CD4-positive, alpha-beta T cell treated with Interferon gamma for 1 hour (primary cell): ENCODE measurements at regions not wholly inside any gene's neighbourhood (a gene's known extent, or its start where the extent isn't known, plus 50 kb on each side); places are given as distances from the start of the nearest gene placed in this dataset.

Experiments
- DNase-seq: peaks from one replicate; pipeline ENCODE4 v3.0.0-alpha.2; 2020

DNA sequence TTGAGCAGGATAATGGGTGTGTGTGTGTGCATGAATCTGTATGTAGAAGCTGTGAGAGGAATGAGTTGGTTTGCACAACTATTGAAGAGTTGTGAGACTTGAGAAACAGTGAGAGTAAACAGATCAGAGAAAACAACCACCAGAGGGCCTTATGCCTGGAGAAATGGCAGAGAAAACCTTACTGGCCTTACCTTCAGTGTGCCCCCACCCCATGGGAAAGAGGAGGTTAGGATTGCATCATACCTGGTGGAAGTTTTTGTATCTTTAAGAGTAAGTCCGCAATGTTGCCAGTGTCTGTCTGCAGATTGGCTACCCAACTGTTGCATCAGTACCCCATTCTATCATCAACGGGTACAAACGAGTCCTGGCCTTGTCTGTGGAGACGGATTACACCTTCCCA is 1909.4 kb upstream of the WWC1 start:
- no peak for DNase-seq

DNA sequence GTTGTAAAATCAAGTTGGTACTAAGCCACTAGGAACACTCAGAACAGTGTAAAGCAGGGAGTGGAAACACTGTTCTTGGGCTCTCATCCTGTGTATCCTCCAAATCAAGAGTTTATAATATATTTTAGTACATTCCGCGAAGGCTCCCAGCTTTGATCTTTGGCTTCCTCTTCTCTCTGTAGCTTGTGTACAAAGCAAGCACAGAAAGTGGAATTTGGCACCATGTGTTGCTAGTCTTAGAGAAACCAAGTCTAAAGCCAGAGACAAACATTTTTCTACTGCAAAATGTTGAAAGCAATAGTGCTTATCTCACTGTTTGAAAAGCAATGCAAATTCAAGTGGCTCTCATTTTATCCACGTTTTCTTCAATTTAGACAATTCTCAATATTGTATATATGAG is 1893.3 kb upstream of the WWC1 start:
- no peak for DNase-seq

DNA sequence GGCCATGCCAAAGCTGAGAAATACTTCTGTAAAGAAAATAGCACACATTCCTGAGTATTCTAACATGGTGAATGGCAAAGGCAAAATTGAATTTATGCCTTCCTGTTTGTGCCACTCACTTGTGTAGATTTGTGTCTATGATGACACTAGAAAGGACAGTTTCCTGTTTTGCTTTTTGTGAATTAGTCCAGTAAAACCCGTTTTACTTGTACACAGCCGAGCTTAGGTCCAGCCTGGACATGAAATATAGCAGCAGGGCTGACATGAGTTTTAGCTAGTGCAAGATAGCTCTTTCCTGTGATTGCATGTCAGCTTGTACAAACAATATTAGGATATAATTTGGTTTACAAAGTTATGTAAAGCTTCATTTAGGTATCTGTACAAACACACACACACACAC is 1891.7 kb upstream of the WWC1 start:
- no peak for DNase-seq

DNA sequence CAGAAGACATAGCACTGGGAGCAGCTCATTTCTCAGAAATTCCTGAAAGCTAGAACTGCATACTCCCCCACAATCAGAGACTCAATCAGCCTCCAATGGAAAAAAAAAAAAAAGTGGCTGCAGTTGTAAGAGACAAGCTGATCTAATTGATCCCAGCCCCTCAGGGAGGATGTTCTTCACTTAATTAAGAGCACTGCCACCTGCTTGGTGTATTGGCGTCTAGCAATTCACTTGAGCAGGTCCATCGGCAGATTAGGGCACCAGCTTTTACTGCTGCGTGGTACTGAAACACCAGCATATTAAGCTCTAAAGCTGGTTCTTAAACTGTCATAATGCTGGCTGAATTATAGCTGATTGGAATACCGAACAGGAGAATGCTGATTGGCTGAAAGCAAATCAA is 1890.1 kb upstream of the WWC1 start:
- DNase-seq = no peak

DNA sequence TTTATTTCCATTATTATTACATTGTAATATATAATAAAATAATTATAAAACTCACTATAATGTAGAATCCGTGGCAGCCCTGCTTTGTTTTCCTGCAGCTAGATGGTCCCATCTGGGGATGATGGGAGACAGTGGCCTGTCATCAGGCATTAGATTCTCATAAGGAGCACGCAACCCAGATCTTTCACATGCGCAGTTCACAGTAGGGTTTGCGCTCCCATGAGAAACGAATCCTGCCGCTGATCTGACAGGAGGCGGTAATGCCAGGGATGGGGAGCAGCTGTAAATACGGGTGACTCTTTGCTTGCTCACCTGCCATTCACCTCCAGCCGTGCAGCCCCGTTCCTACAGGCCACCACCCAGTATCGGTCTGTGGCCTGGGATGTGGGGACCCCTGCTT is 1879.3 kb upstream of the WWC1 start:
- no peak for DNase-seq

DNA sequence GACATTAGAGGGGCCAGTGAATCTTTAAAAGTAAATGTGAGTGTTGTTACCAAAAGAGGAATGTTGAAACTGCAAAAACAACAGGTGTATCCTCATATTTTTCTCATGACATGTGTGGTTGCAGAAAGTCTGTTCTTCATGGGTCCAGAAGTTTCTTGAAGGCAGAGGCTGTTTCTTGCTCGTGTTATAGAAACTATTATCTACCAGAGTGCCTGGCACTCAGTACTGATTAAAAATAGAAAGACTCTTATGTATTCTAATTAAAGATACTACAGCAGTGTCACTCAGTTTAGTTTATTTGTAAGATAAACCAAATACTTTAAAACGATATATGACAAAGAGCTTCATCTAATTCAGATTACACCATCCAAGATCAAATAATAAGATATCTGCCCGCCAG is 1864.2 kb upstream of the WWC1 start:
- DNase-seq = no peak

DNA sequence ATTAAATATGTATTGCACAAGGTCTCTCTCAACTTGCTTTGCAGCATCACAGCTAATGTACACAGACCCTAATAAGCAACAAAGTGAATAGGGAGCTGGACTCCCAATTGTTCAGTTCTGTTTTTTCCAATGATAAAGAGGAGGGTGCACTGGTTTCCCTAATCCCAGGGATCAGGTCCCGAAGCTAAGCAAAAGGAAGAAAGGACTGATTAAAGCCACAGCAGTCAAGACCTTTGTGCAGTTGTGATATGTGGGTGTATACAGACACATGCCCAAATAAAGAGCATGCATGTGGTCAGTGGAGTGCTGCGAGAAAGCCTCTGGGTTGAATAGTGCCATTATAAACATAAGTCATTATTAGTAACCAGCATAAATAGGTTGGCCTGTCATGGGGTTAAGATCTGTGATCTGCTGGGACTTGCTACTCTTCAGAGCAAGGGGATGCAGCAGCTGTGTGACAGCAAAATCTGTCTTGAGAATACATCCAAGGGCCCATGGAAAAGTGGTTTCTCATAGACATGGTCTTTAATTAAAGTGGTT is 1863.1 kb upstream of the WWC1 start:
- no peak for DNase-seq

DNA sequence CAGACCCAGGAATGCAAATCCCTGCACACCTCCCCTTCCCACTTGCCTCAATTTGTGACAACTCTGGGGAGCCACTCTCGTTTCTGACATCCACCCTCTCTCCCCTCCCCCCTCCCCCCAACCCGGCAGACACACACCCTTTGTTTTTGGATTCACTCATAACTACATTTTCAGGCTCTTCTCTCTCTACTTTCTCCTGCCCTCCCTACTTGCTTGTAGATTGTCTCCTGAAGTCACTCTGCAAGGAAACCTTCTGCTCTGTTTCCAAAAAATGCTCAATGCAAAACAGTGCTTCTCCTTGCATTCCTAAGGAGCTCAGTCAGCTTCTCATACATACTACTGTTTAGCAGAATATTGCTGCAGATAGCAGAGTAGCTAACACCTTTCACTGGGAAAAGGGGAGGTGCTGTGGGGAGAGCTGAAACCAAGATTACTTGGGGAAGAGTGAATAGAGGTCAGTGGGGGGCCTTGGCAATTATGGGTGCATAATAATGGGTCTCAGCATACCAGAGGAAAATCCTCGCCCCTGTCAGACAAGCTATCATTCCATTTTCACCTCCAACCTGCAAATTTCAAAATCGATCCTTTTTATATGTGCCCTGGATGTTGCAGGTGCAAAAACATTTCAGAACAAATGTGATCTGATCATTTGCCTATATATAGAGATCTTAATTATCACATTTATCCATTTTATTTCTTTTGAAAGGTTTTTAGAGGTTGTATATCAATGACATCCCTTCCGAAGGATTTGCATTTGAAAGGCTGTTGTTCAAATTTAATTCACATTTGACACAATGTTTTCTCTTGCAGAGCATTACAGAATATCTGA is 1860.7 kb upstream of the WWC1 start:
- no peak for DNase-seq

DNA sequence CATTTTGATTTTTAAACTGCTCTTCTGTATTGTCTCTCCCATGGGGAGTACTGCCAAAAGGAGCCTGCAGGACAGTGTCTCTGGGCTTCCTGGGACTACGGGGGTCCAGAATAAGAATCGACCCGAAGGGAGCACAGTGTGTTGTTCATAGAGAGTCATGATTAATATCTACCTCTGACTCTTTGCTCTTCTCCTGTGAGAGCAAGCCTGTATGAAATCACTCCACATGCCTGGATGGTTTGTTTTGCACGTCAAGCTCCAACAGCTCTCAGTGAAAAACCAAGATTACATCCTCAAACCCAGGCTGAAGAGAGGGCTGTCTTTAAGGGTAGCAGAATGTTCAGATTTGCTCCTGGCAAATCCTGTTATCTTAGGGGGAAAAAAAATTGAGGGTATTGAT is 1860.0 kb upstream of the WWC1 start:
- no peak for DNase-seq

DNA sequence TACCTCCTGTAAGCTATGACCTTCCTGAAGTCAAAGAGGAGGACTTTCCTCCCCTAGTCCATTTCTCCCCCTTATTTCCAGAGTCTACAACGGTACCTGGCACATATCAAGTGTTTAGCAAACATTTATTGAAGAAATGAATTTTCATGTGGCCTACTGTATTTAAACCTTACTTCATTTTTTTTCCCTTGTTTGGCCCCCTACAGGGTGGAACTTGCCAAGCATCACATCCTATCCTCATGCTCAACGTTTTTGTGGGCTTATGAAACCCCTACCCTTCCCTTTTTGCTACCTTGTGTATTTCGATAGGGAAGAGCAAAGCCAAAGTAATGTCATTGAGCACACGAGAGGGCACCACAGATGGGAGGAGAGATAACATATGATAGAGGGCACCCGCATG is 1857.8 kb upstream of the WWC1 start:
- no peak for DNase-seq

DNA sequence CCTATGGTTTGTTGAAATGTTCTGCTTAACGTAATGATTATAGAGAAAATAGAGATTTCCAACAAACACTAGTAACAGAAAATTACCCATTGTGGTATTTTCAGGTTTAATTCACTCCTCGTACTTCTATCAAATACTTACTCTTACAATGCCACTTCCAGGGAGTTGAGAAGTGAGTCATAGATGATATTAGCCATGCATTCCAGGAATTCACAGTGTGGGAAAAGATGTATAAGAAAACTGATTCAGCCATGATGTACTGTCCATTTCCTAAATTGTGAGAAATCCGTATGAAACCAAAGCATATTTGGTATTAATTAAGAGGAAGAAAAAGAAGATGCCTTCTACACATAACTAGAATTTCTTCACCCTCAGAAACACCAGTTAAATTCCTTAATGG is 1854.6 kb upstream of the WWC1 start:
- no peak for DNase-seq

DNA sequence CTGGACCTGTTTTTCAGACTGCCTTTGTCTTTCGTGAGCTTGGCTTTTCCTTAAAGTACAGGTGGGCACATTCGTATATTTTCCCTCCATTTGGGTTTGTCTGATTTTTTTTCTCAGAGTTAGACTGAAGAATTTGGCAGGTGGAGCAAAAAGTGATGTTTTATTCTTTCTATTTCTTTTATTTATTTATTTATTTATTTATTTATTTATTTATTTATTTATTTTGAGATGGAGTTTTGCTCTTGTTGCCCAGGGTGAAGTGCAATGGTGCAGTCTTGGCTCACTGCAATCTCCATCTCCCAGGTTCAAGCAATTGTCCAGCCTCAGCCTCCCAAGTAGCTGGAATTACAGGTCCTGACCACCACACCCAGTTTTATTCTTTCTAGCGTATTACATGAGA is 1805.1 kb upstream of the WWC1 start:
- DNase-seq = no peak

DNA sequence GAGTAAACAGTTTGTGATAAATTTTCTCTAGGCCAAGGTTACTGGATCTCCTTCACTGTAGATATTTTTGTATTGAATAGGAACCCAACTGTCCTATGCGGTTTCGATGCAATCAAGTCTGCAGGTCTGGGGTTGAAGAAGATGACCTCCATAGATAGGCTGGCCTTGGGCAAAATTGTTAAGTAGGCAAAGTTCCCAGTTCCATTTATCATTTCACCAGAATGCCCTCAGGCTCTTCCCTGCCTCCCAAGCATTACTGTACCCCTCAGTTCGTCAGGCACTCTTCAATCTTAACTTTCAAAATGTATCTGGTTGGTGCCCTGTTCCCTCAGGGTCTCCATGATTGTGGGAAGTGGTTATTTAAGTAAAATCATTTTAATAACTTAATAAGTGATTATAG is 1802.9 kb upstream of the WWC1 start:
- DNase-seq = no peak

DNA sequence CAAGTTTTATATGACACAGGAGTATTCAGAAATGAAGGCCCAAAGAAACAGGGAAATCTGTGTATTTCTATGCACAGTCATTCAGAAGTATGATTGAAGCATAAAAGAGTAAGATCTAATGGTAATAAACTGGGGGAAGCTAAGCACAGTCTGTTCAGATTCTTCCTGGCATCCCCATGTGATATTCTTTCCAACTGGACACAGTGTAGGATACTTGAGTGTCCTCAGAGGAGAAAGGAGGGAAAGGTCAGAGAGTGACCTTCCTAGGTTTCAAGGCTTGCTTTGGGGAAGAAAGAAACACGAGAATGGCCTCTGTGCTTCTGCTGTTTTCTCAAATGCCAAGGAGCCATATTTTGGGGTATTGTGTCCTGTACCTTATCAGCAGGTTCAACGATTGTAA is 1798.4 kb upstream of the WWC1 start:
- DNase-seq = no peak

DNA sequence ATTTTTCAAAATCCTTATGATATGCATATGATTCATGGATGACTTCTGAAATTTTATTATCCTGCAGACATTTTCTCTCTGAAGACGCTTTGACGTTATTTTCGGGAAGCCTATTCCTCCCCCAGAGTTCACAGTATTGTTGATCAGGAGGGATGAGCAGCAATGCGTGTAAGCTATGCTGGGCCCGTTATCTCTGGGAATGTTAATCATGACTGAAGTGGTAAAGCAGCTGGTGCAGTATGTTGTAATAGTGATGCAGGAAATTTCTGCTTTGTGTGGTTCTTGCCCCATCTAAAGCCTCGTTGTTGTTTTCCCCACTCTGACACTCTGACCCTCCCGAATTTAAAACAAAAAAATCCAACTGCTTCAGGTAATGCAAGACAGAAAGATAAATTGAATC is 1797.8 kb upstream of the WWC1 start:
- DNase-seq = no peak

DNA sequence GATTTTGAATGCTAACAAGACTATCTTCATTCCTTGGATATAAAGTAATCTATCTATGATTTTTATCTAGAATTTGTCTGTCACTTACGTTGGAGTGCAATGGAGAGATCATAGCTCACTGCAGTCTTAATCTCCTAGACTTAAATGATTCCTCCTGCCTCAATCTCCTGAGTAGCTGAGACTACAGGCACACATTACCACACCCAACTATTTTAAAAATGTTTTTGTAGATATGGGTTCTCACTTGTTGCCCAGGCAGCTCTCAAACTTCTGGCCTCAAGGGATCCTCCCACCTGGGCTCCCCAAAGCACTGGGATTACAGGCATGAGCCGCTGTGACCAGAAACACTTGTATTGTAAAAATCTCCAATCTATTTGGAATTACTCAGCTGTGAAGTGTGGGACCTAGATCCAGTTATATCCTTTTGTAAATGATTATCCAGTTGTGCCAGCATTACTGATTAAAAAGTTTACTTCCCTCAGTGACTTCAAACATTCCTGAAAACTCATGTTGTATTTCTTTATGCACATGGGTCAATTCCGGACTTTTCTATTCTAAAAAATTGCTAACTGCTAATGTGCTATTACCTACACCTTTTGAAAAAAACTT is 1793.8 kb upstream of the WWC1 start:
- no peak for DNase-seq

DNA sequence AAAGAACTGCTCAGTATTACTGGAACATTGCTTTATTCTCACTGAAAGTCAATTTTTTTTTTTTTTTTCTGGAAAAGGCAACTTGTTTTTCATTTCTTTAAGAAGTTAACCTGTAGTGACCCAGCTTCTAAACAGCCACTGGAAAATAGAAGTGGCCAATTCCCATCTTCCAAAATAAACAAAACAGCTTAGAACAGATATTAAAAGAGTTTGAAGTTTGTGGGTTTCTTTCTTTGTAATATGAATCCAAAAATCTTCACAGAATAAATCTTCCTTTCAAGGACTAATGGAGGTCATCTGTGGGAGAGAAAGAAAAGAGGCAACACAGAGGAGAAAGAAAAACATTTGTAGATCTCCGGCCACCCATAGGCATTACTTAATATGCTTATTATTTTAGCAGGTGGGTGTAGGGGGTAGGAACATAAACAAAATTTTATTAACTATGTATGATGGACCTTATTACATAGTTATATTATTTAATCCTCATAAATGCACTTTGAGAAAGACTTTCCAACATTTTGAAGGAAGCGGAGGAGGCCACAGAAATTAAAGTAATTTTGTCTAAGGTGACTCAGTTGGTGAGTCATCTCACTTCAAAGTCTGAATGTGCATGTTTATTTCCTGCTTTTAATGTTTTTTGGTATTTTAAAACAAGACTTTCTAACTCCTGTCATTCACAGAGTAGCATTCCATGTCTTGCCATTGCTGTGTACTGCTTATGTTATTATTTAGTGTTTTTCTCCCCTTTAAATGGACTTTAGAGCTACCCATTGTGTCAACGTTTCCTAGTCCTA is 1791.8 kb upstream of the WWC1 start:
- DNase-seq = no peak

DNA sequence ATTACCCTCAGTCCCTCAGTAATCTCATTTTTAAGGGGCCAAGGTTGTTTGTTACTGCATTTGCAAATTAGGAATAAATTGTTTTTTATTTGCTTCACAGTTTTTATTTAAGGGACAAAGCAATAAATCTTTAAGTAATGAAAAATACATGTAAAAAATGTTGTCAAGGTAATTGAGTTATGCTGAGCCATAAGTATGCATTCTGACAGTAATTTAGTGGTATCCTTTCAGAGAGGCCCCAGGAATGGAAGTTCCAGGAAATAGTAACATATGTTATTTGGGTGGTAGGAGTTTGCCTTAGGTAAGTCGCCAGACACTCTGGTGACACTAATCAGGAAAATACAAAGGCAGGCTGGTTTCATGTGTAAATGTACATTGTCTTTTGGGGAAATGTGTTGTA is 1787.9 kb upstream of the WWC1 start:
- DNase-seq = no peak

DNA sequence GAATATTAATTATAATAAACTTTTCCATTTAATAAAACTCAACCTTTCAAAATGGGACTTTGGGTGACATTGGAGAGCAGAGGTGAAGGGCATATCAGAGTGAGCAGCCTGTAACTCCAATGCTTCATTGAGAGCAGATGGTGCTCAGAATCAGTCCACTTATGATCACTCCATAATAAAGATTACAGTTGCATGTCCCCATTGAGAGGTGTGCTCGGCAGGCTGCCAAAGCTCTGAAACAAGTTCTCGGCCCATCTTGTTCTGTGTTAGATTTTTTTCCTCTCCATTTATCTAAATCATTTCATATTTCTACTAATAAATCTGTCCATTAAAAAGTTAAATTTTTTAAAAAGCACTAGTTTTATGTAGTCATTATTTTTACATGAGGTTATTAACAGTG is 1786.4 kb upstream of the WWC1 start:
- DNase-seq = no peak

DNA sequence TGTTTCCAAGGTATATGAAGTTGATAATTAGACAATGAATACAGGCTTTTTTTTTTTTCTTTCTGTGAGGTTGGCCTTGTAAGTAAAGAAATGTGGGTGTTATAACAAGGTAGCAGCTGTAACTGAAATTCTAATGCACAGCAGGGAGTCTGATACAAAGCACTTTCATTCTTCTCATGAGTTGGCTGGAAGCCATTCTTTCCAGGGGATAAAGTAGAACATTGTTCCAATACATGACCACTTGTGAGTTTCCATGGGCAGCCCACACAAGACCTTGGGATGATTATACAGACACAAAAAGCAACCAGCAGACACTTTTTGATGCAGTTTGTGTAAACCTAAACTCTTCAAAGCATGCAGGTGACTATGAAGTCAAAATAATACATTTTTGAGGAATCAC is 1785.9 kb upstream of the WWC1 start:
- no peak for DNase-seq

DNA sequence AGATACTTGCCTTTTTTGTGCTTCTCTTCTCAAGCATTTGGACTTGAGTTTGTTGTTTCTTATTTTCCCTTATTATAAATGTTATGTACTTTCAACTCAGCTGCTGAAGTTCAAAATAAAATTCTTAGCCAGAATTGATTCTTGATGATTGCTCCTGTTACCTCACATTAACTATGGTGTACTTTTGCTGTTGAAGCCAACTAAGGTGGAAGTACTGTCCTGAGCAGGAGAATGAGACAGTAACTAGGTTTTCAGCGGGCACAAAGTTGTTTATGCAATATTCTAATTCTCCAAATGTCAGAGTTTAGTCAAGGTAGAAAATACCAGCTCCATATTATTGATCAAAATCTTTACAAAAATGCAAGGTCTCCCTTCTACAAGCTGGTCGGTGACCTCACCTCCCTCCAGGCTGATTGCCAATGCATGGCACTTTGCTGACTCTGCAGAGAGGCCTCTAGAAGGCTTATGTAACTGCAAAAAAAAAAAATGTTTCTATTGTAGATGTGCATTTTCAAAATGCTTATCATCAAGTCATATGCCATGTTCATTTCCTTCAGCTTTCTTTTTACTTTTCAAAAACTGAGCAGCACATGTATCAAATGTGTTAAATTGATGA is 1783.5 kb upstream of the WWC1 start:
- DNase-seq = no peak

DNA sequence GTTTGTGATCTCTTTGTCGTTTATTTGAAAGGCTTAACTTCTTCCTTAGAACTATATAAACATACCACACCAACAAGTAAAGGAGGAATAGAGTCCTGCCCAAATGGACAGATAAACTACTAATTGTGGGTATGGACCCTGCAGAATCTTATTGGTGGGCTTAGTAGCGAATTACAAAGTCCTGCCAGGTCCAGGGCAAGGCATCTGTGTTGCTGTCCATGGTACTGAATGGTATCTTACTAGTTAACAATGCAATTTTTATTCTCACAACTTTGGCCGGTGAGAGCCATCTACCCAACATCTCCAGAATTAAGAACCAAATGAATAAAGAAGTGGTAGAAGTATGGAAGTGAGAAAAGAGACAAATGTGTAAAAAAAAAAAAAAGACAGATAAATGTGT is 1782.4 kb upstream of the WWC1 start:
- no peak for DNase-seq

DNA sequence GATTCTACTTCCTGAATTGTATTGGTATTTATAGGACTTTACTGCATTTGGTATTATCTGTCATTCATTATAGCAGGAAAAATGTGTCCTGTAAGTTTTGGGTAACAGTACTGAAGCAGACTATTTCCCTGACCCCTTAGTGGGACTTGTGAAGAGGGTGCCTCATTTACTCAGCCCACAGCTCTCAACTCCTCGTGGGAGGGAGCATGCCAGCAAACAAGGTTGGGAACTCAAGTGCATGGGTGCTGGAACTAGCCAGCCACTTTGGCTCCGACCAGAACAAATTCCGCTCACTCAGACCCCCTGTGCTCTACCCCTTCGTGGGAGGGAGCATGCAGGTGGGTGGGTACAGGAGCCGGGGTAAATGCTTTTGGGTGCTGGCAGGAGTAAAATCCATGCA is 1773.5 kb upstream of the WWC1 start:
- no peak for DNase-seq

DNA sequence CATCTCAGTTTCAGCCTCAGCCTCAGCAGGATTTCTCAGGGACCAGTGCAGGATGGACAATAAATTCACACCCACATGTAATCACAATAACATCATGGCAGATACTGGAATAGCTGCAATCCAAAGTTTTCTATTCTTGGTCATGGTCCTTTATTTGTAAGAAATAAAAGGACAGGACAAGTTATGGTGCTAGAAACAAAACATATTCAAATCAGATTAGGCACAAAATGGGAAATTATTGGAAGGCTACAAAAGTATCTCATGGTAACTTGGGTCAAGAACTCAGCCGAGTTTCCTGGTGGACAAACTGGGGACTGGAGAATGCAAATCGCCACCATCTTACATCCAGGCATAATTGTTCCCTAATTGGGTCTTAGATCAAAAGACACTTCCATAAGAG is 1768.2 kb upstream of the WWC1 start:
- DNase-seq = no peak
